Suppressor macrophage treated with lipopolysaccharide for 4 hours (primary cell): ENCODE measurements at regions not wholly inside any gene's neighbourhood (a gene's known extent, or its start where the extent isn't known, plus 50 kb on each side); places are given as distances from the start of the nearest gene placed in this dataset.
"Not testable (repeated sequence)": the region's sequence is repeated elsewhere in the genome, so short reads cannot be mapped to it uniquely, and the experiment has no call there.

Experiments used
- DNase-seq: peaks from one replicate; pipeline ENCODE4 v3.0.0-alpha.2; 2020

DNA sequence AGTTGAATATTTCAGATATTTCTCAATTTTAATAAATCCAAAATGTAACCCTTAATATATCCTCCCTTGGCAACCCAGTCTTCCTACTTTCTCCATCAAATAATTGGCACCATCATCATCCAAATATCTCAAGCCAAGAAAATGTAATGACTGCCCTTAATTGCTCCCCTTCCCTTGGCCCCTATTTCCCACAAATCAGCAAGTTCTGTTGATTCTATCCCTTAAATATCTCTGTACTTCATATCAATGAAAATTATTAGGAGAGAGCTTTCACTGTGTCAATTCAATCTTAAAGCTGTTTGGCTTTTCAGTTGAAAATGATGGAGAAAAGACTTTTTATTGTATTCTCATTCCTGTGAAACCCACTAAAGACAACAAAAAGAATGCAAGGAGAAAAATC is 349.8 kb downstream of the HINT1 start:
- no peak for DNase-seq

GRCh38 chr5:130808691-130809090 is 356.4 kb downstream of the HINT1 start:
- DNase-seq: no peak

DNA sequence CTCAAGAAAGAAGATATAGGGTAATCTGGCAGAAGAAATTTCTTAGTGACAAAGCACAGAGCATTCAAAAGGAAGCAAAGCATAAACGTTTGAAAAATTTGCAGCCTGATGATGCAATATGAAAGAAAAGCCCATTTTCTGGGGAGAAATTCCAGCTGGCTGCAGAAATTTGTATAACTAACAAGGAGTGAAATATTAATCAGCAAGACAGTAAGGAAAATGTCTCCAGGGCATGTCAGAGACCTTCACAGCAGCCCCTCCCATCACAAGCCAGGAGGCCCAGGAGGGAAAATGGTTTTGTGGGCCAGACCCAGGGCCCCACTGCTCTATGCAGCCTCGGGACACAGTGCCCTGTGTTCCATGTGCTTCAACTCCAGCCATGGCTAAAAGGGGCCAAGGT is 359.4 kb downstream of the HINT1 start:
- no peak for DNase-seq

- DNase-seq: no peak
Measured at GRCh38 chr5:130805036-130805435, 360.0 kb downstream of the HINT1 start.

- no peak for DNase-seq
Measured at GRCh38 chr5:130801963-130802362, 363.1 kb downstream of the HINT1 start.

- no peak for DNase-seq
Measured at GRCh38 chr5:130799015-130799414, 366.0 kb downstream of the HINT1 start.

GRCh38 chr5:130797303-130797702 is 367.8 kb downstream of the HINT1 start:
- no peak for DNase-seq

DNA sequence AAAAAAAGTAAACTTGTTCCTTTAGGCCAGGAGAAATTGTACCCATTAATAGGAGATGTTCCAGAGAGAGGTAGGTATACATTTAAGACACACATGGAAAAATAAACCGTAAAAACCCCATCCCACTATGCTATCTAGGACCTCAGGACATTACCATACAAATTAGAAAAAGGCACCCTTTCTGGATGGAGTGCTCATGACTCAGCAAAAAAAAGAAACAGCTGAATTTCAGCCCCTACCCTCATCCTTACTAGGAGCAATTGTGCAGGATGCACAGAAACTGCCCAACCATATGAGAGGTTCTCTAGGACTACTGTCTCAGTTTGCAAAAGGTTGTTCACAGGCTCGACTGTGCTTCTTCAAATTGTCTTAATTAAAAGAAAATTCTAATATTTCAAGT is 368.2 kb downstream of the HINT1 start:
- no peak for DNase-seq

- no peak for DNase-seq
Measured at GRCh38 chr5:130796032-130796431, 369.0 kb downstream of the HINT1 start.

DNA sequence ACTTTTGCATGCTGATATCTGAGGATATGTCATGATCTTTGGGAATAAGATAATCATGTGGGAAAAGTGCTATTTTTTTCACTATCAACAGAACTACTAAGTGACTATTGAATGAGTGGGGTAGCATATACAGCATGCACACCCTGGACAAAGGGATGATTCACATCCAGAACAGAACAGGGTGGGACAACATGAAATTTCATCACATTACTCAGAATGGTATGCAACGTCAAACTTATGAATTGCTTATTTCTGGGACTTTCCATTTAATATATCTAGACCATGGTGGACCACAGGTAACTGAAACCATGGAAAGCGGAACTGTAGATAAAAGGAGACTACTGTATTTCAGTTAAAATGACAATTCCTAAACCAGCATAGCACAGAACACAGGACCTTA is 370.0 kb downstream of the HINT1 start:
- no peak for DNase-seq

DNA sequence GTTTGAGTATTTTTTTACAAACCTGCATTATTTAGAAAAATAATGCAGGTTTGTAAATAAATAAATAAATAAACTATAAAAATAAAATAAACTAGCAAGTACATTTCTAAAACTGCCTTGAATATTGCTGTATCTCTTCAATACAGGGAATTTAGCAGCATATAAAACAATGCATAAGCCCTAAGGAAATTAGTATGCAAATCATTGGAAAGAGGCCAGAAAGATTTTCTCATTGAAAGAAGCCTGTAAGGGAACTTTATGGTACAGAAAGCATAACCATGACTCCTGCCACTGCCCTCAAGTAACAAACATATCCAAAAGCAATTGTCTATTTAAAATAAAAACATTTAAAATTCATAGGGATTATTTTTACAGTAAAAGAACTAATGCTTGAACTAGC is 387.3 kb downstream of the HINT1 start:
- DNase-seq: no peak

GRCh38 chr5:130773813-130774212 is 391.2 kb downstream of the HINT1 start:
- DNase-seq: peak; percentile 6

GRCh38 chr5:130762031-130762430 is 403.0 kb downstream of the HINT1 start:
- peak; percentile 61 for DNase-seq

DNA sequence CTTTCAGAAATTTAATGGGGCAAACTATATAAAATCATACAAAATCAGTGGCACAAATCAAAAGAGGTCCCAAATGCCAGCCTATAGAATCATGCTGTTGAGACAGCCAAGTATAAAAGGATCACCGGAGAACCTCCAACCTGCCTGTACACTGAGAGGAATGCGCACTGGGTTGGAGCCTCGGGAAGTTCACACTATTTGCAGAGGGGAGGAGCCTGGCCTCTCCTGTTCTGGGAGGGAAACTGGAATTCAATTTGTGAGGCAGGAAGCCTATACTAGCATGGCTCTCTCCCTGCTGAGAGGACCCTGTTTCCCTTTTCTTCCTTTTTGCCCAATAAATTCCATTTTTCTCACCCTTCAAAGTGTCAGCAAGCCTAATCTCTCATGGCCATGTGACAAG is 406.0 kb downstream of the HINT1 start:
- no peak for DNase-seq

DNA sequence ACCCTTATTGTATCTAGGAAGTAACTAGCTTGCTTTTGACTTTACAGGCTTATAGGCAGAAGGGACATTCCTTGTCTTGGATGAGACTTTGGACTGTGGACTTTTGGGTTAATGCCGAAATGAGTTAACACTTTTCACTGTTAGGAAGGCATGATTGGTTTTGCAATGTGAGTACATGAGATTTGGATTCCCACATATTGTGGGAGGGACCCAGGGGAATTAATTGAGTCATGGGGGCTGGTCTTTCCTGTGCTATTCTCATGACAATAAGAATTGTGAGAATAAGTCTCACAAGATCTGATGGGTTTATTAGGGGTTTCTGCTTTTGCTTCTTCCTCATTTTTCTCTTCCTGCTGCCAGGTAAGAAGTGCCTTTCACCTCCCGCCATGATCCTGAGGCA is 417.5 kb downstream of the HINT1 start:
- DNase-seq: no peak

DNA sequence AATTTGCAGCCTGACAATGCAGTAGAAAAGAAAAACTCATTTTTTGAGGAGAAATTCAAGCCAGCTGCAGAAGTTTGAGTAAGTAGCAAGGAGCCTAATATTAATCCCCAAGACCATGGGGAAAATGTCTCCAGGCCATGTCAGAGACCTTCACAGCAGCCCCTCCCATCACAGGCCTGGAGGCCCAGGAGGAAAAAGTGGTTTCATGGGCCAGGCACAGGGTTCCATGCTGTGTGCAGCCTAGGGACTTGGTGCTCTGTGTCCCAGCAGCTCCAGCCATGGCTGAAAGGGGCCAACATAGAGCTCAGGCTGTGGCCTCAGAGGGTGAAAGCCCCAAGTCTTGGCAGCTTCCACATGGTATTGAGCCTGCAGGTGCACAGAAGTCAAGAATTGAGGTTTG is 418.4 kb downstream of the HINT1 start:
- DNase-seq: not testable (repeated sequence)

DNA sequence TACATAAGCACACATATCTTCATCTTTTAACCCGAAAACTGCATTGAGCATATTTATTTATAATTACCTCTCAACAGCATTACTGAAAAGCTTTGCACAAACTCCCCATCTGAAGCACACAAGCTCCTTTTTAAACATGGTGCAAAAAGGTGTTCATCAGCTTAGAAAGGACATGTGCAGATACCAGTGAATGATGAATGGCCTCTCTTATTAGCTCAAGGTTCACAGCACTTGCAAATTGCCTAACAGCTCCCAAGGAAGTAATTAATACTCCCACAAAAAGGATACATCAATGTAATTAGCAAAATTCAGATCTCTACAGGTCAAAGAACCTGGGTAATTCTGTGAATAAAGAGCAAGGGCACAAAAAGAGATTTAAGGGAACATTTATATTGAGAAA is 422.0 kb downstream of the HINT1 start:
- no peak for DNase-seq

GRCh38 chr5:130740047-130740569 is 424.9 kb downstream of the HINT1 start:
- no peak for DNase-seq

- DNase-seq: no peak
Measured at GRCh38 chr5:130731839-130732238, 433.2 kb downstream of the HINT1 start.

GRCh38 chr5:130729541-130729940 is 435.5 kb downstream of the HINT1 start:
- no peak for DNase-seq

GRCh38 chr5:130727830-130728229 is 437.2 kb downstream of the HINT1 start:
- DNase-seq: no peak

GRCh38 chr5:130724658-130725057 is 440.4 kb downstream of the HINT1 start:
- DNase-seq: no peak

DNA sequence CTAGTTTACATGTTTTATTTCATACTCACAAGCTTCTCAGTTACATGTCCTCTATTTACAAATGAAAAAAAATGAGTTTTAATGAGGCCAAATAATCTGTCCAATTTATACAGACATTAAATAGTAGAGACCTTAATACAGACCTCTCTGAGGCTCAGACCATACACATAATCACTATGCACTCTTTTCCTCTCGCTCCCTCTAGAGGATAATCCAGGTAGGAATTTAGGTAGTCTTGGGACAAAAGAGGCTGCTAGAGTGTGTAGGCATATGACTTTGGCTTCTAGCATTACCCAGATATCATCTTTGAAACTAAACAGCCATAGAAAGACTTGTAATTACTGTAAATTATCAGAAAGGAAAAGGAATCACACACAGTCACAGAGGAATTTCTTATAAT is 444.7 kb downstream of the HINT1 start:
- DNase-seq: peak; percentile 8

DNA sequence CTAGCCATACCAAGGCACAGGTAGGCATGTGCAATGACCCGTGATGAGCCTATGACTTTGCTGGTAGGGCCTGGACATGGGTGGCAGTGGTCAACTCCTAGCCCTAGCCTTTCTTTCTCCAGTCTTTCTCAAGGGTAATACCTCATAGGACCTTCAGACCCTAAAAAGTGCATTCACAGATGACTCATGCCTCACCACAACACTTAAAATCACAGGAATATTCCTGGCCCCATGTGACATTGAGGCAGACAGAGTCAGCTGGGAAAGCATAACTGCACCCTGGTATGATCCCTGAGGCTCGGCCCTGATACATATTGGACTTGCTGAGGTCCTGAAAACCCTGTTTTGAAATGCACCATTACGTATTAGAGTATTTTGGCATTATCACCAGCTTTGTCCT is 449.5 kb downstream of the HINT1 start:
- no peak for DNase-seq

- DNase-seq: no peak
Measured at GRCh38 chr5:130714200-130714599, 450.9 kb downstream of the HINT1 start.

DNA sequence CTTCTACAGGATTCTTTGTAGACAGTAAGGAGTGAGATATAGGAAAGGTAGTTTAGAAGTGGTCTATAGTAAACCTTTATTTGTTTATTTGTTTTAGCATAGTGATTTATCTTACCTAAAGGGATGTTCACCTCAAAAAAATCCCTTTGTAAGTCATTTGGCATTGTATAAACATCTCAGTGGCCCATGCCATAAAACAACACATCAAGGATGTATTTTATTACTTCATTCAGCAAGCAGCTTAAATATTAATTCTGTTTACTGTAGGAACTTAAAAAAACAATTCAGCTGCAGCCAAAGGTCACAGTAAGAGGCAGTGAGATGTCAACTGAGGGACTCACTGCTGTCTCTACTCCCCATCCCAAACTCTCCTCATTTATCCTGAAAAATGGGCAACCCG is 452.7 kb downstream of the HINT1 start:
- no peak for DNase-seq
